ENCODE measurements at regions not wholly inside any gene's neighbourhood (a gene's known extent, or its start where the extent isn't known, plus 50 kb on each side); places are given as distances from the start of the nearest gene placed in this dataset.

DNA sequence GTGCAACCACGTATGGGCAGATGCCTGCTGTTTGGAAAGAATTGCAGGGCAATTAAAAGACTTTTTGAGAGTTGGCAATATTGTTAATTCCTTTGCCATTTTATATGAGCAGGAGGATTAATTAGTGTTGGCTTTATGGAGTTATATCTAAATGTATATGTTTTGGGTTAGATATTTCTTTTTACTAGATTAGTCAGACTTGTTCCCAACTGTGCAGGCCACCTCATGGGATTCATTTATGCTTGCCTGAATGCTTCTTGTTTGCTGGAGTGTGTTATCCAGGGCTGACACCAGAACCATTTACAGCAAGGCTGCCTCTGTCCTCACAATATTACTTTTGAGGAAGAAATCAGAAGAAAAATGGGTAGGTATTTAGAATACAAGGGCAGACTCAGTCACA is 192.5 kb downstream of the KTN1 start:
- Mint-ChIP-seq H3K9me3 (peaks cover 2% of the 10 kb centered on the region), H3K36me3 (ENCODE audit: low read depth) (no peaks in the 10 kb centered on the region), H3K4me1 (no peaks in the 10 kb centered on the region), H3K27me3 (peaks cover 3% of the 10 kb centered on the region), H3K4me3 (no peak overlapping the region), H3K27ac (no peak overlapping the region)
- no peak for DNase-seq
- intact Hi-C loops (cut with micrococcal nuclease): no loop called here
- TF ChIP-seq, protein P1, sequence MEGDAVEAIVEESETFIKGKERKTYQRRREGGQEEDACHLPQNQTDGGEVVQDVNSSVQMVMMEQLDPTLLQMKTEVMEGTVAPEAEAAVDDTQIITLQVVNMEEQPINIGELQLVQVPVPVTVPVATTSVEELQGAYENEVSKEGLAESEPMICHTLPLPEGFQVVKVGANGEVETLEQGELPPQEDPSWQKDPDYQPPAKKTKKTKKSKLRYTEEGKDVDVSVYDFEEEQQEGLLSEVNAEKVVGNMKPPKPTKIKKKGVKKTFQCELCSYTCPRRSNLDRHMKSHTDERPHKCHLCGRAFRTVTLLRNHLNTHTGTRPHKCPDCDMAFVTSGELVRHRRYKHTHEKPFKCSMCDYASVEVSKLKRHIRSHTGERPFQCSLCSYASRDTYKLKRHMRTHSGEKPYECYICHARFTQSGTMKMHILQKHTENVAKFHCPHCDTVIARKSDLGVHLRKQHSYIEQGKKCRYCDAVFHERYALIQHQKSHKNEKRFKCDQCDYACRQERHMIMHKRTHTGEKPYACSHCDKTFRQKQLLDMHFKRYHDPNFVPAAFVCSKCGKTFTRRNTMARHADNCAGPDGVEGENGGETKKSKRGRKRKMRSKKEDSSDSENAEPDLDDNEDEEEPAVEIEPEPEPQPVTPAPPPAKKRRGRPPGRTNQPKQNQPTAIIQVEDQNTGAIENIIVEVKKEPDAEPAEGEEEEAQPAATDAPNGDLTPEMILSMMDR (IDR thresholded peaks at IDR 0.05): no peak
- CTCF ChIA-PET: no interaction called here
- POLR2A ChIA-PET: no interaction called here
- no peak for ATAC-seq (ENCODE audit: low read depth)

DNA sequence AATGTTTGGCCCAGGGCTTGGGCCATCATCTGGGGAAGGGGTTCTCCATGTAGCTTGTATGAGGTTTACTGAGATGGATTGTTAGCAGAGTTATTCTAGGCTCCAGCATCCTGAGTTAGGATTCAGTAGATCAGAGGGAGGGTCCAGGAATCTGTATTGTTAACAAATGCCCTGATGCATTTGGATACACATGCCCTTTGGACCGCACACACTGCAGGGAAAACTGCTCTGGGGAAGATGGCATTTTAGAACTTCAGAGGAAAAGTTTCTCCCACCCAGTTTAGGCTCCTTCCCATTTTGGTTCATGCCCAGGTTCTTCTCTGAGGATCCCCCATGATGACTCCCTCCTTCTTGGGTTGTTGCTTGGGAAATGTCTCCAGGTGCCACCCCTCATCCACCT is 193.3 kb downstream of the KTN1 start:
- ChIA-PET CTCF (no interaction called here), POLR2A (no interaction called here)
- Mint-ChIP-seq H3K27ac (no peak overlapping the region), H3K9me3 (peaks cover 2% of the 10 kb centered on the region), H3K27me3 (peaks cover 1% of the 10 kb centered on the region), H3K4me3 (no peak overlapping the region), H3K36me3 (ENCODE audit: low read depth) (no peaks in the 10 kb centered on the region), H3K4me1 (no peaks in the 10 kb centered on the region)
- DNase-seq (no peak), ATAC-seq (ENCODE audit: low read depth) (no peak)
- TF ChIP-seq, protein P1 (IDR thresholded peaks at IDR 0.05): no peak
- intact Hi-C loops (cut with micrococcal nuclease): no loop called here

- DNase-seq (no peak), ATAC-seq (ENCODE audit: low read depth) (no peak)
- Mint-ChIP-seq H3K27me3 (no peaks in the 10 kb centered on the region), H3K4me3 (no peak overlapping the region), H3K4me1 (no peaks in the 10 kb centered on the region), H3K36me3 (ENCODE audit: low read depth) (no peaks in the 10 kb centered on the region), H3K27ac (no peak overlapping the region), H3K9me3 (peaks cover 2% of the 10 kb centered on the region)
- TF ChIP-seq, protein P1 (IDR thresholded peaks at IDR 0.05): no peak
- CTCF ChIA-PET: no interaction called here
- POLR2A ChIA-PET: no interaction called here
- intact Hi-C loops (cut with micrococcal nuclease): no loop called here
Measured at GRCh38 chr14:55773984-55774545, 194.1 kb downstream of the KTN1 start.

DNA sequence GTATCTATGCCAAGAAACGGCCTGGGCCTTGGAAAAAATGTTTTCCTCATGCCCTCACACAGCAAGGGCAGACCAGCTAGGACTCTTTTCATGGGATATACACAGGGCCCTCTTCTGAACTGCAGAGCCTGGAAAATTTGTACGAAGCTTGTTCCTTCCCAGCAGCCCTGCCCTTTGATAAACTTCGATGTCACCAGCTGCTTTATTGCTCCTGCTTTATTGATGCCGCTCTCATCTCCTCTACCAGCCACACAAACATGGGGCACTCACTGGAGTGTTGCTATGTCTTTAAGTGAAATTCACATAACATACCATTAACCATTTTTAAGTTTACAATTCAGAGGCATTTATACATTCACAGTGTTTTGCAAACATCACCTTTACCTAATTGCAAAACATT is 197.9 kb downstream of the KTN1 start:
- no peaks in the 10 kb centered on the region for H3K27me3 Mint-ChIP-seq
- POLR2A ChIA-PET: no interaction called here
- ATAC-seq (ENCODE audit: low read depth): no peak
- DNase-seq: no peak
- intact Hi-C loops (cut with micrococcal nuclease): no loop called here
- no peak overlapping the region for H3K27ac Mint-ChIP-seq
- H3K36me3 Mint-ChIP-seq (ENCODE audit: low read depth): no peaks in the 10 kb centered on the region
- no peak overlapping the region for H3K4me3 Mint-ChIP-seq
- TF ChIP-seq, protein P1 (IDR thresholded peaks at IDR 0.05): no peak
- no peaks in the 10 kb centered on the region for H3K4me1 Mint-ChIP-seq
- CTCF ChIA-PET: no interaction called here
- H3K9me3 Mint-ChIP-seq: peaks cover 2% of the 10 kb centered on the region

GRCh38 chr14:55780156-55780946 is 200.3 kb downstream of the KTN1 start:
- Mint-ChIP-seq H3K27ac (no peak overlapping the region), H3K27me3 (no peaks in the 10 kb centered on the region), H3K4me1 (no peaks in the 10 kb centered on the region), H3K36me3 (ENCODE audit: low read depth) (no peaks in the 10 kb centered on the region), H3K4me3 (no peak overlapping the region), H3K9me3 (no peaks in the 10 kb centered on the region)
- TF ChIP-seq, protein P1 (IDR thresholded peaks at IDR 0.05): no peak
- ATAC-seq (ENCODE audit: low read depth) (no peak), DNase-seq (no peak)
- CTCF ChIA-PET: interaction anchor here (0.6 kb wide), 1 partner anchor 338 kb away, joined by 5 read pairs; no protein-coding TSS in a partner anchor
- intact Hi-C loops (cut with micrococcal nuclease): no loop called here
- POLR2A ChIA-PET: no interaction called here

Measured in activated B cell treated with CpG ODN at 0.5 μM for 24 hours (primary cell).